DMS 273 (cell line): ENCODE measurements at regions not wholly inside any gene's neighbourhood (a gene's known extent, or its start where the extent isn't known, plus 50 kb on each side); places are given as distances from the start of the nearest gene placed in this dataset.

Source experiments
- DNase-seq: peaks from one replicate; lab custom pipeline; 2025; ENCODE audit not compliant: unreplicated experiment; lab: John Stamatoyannopoulos, UW

- no peak for DNase-seq
These were observed 175.2 kb upstream of the RAI14 start for GRCh38 chr5:34480810-34481528.

GRCh38 chr5:34483442-34484033, 172.6 kb upstream of the RAI14 start:
- DNase-seq, result no peak

- no peak for DNase-seq
These were observed 171.8 kb upstream of the RAI14 start for GRCh38 chr5:34484216-34484920.

- no peak for DNase-seq
These were observed 170.4 kb upstream of the RAI14 start for GRCh38 chr5:34485768-34486030.

DNA sequence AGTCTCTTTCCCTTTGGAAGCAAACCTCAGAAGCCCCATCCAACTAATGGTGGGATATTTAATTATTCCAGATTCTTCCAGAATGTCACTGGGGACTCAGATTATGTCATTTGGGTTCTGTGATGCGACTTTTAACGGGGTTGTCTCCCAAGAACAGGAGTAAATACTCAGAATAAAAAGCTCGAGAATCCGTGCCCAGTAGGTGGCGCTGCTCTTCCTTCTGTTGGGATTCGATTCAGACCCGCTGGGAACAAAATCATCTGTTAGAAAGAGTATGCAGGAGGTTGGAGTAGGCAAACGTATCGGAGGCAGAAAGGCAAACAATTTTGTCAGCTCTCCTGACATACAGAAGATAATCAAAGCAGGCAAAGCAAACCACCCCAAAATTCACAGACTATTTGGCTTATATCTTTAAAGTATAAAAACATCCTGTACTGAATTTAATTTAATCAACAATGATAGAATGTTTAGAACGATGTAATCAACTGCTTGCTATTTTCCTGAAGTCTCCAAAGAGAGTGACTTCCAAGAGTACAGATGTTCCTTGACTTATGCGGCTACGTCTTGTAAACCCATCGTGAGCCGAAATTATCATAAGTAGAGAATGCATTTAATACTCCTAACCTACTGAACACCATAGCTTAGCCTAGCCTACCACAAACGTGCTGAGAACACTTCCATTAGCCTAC, 169.8 kb upstream of the RAI14 start:
- peak; percentile 93 for DNase-seq

- DNase-seq, result no peak
These were observed 169.3 kb upstream of the RAI14 start for GRCh38 chr5:34486849-34487158.

- no peak for DNase-seq
These were observed 168.8 kb upstream of the RAI14 start for GRCh38 chr5:34487159-34487879.

DNA sequence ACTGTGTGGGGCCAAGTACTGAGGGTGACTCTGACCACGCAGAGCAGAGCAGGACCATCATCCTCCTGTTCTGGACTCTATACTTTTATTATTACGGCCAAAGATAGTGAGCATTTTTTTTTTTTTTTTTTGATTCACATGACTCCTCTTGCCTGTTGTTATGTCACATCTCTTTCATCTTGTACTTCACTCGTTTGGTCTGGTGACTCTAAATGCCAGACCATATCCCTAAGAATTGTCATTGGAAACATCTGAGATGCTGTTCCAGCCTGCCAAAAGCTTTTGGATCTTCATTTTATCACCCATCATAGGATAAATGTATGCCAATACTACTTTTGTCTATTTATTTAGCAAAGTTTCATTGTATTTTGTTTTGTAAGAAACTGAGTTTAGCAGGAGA, 168.2 kb upstream of the RAI14 start:
- no peak for DNase-seq

- no peak for DNase-seq
These were observed 167.1 kb upstream of the RAI14 start for GRCh38 chr5:34488984-34489383.

DNA sequence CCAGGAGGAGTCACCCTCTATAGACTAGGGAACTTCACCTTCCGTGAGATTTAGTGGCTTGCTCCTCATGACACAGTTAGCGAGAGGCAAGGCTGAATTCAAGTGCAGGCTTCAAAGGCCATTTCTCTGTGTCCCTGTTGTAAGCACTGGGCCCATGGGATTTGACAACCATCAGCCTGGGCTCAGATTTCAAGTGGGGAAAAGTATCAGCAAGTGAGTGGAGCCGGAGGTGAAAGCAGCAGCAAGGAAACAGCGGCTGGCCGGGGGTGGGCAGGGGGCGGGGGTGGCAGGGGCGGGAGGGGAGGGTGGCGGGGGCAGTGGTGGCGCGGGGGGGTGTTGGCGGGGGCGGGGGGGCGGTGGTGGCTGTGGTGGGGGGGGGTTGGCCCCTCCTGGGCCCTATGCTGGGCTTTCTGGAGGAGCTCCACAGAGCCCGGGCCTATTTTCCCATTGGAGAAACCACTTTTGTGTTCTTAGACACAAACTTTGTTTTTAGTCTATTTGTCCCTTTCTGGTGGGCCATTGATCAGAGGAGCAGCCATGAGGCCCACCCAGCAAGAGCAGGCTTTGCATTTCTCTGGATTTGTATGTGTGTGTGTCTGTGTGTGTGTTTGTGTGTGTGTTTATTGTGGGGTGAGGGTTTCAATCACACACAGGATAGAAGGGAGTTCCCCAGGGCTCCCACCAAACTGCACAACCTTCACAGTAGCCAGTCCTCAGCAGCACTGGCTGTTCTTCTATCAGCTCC, 165.4 kb upstream of the RAI14 start:
- DNase-seq, result peak; percentile 32

DNA sequence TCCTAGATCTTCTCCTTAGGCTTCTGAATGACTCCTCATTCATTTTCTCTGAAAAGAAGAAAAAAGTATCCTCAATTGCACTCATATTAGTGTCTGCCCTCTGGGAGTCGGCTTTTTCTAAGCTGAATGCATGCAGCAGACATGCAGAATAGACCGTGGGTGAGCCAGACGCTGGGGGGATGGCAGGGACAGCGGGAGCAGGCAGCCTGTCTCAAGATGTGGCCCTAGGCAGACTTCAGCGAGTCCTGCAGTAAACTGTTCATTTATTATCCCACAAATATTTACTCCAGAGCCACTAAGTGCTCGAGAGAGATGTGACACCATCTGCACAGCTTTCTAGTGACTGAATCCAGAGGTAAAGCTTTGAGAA, 164.9 kb upstream of the RAI14 start:
- DNase-seq, result no peak

DNA sequence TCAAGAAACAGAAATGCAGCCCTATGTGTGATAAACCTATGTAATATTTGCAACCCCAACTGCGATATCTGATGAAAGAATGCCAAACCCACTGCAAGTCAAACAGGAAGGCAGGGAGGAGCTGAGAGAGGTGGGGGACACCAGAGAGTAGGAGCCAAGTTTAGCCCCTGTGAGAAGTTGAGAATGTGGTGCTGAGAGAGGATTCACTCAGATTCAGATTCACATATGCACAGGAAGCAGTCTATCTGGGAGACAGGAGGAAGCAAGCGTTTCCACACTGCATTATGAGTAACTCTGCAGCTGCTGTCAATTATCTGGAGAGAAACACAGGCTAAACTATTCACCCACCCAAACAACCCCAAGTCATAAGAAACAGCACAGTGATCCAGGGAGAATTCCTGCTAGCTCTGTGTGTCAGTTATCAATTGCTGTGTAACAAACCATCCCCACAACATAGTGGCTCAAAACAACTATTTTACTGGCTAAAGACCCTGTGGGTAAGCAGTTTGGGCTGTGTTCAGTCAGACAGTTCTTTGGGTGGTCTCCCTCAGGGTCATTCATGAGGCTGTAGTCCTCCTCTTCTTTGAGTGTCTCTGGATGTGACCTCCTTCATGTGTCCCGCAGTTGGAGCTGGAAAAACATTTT, 161.9 kb upstream of the RAI14 start:
- DNase-seq, result no peak

GRCh38 chr5:34495178-34495577, 160.9 kb upstream of the RAI14 start:
- no peak for DNase-seq

- no peak for DNase-seq
These were observed 159.9 kb upstream of the RAI14 start for GRCh38 chr5:34496260-34496691.

DNA sequence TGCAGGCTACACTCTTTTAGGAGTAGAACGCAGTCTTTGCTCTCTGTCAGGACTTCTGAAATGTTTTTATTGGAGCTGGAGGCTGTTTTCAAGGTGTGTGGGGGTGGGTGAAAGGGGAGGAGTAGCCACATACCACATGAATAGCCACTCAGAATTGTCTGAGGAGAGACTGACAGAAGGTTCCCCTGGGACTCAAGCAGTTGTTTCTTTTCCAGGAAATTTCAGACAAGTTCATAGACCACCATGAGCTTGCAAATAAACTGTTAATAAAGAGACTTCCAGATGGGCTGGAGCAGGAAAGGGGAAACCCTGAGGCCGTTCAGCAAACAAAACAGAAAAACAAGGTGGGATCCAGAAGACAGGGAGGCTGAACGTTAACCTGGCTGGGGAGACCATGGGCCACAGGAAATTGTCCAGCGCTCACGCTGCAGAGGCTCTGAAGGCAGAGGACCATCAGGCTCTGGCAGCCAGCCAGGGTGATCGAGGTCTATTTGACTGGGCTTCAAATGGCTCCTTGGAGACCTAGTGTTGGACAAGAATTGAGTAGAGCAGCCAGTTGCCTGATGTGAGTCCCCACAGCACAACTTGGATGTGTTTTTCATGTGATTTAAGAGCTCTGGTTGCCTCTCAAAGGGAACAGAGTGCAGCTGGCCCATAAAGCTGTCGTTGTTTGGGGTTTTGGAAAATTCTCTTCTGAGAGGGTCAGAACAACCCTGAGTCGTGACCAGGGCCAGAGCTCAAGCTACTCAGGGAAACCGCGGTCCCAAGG, 159.2 kb upstream of the RAI14 start:
- DNase-seq, result peak; percentile 15

- DNase-seq, result no peak
These were observed 158.7 kb upstream of the RAI14 start for GRCh38 chr5:34497470-34497808.

GRCh38 chr5:34498572-34498971, 157.6 kb upstream of the RAI14 start:
- no peak for DNase-seq

- no peak for DNase-seq
These were observed 157.0 kb upstream of the RAI14 start for GRCh38 chr5:34499001-34499734.

DNA sequence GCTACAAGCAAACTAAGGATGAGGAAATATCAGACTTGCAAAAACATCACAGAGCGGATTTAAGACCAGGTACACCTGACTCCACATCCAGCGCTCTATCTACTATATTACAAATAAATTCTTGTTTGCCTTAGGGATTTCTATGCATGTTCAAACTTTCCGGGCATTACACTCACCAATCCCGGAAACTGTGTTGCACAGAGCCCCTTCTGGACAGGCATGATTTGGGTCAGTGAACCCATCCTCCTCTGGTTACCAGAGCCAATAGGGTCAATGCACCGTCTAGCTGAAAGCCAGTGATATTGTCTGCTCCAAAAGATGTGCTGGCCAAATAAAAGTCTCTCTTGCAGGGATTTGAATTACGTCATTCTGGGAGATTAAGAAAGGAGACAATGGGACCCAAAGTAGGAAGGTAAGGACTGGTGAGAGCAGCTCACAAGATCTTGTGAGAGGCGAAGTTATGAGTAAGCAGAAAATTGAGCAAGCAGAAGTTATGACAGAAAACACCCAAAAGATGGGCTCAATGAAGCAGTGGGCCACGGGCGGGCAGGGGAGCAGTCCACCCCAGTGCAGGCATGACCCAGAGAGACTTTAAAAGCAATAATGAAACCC, 155.8 kb upstream of the RAI14 start:
- DNase-seq, result no peak
